SK-N-SH (cell line): ENCODE measurements at regions not wholly inside any gene's neighbourhood (a gene's known extent, or its start where the extent isn't known, plus 50 kb on each side); places are given as distances from the start of the nearest gene placed in this dataset.

Experiments used
- CTCF ChIA-PET: fragments of 300-600, 350-600 bp; formaldehyde crosslinking; extraction: SDS; loops from one replicate; lab custom pipeline; 2021; lab: Yijun Ruan, JAX
- POLR2A ChIA-PET: fragments of 350-600 bp; sonication (Branson Sonifier 250); formaldehyde crosslinking; extraction: SDS; loops from one replicate; lab custom pipeline; 2020; ENCODE audit warnings: antibody characterized with exemption, inconsistent platforms; lab: Yijun Ruan, JAX
- DNase-seq: peaks from one replicate; pipeline ENCODE4 v3.0.0; 2012
- H2AFZ ChIP-seq: fragments of 200-600 bp; sonication (generic); 2 replicates; pipeline ENCODE4 v1.8.1; 2016; ENCODE audit warnings: antibody characterized with exemption, mild to moderate bottlenecking, low read depth
- H3F3A ChIP-seq: fragments of 200-600 bp; sonication (generic); replicated peaks from 2 replicates; pipeline ENCODE3; 2016; ENCODE audit warnings: antibody characterized with exemption, mild to moderate bottlenecking; ENCODE audit not compliant: insufficient read depth
- H3K27ac ChIP-seq, 2 experiments: fragments of 200-500 bp in 1 of 2; fragments of 200-600 bp in 1 of 2; sonication (Bioruptor generic) in 1 of 2; sonication (generic), shearing (Covaris generic) in 1 of 2; 2 replicates each; pipeline versions ENCODE4 v1.5.1 to v1.6.1; 2014 to 2016; ENCODE audit warnings: low read depth in 2 of 2, inconsistent platforms in 1 of 2, low read length in 1 of 2, mild to moderate bottlenecking in 1 of 2, mixed read lengths in 1 of 2
- H3K27me3 ChIP-seq: fragments of 200-600 bp; sonication (generic), shearing (Covaris generic); 2 replicates; pipeline ENCODE4 v1.6.1; 2016; ENCODE audit warnings: mixed run types; ENCODE audit not compliant: insufficient read depth
- H3K36me3 ChIP-seq, 2 experiments: fragments of 200-500 bp in 1 of 2; fragments of 200-600 bp in 1 of 2; sonication (Bioruptor generic) in 1 of 2; sonication (generic) in 1 of 2; replicated peaks in 1 of 2; 2 replicates each; pipeline versions ENCODE3 to v1.5.1; 2014 to 2016; ENCODE audit warnings: low read length in 1 of 2, mild to moderate bottlenecking in 1 of 2; ENCODE audit not compliant: insufficient read depth in 2 of 2, control insufficient read depth in 1 of 2
- H3K4me1 ChIP-seq, 2 experiments: fragments of 200-500 bp in 1 of 2; fragments of 200-600 bp in 1 of 2; sonication (Bioruptor generic) in 1 of 2; sonication (generic), shearing (Covaris generic) in 1 of 2; 2 replicates each; pipeline versions ENCODE4 v1.5.1 to v1.6.1; 2014 to 2016; ENCODE audit warnings: low read depth in 1 of 2, low read length in 1 of 2, mixed run types in 1 of 2; ENCODE audit not compliant: insufficient read depth in 2 of 2, control insufficient read depth in 1 of 2
- H3K4me2 ChIP-seq: fragments of 200-600 bp; sonication (generic), shearing (Covaris generic); 2 replicates; pipeline ENCODE4 v1.6.1; 2017; ENCODE audit warnings: mixed run types
- H3K4me3 ChIP-seq, 2 experiments: fragments of 200-500 bp in 1 of 2; fragments of 200-600 bp in 1 of 2; sonication (Bioruptor generic) in 1 of 2; sonication (generic), shearing (Covaris generic) in 1 of 2; 2 replicates each; pipeline versions ENCODE4 v1.5.1 to v1.8.1; 2014 to 2016; ENCODE audit warnings: low read depth in 2 of 2, inconsistent platforms in 1 of 2, low read length in 1 of 2, mild to moderate bottlenecking in 1 of 2, mixed read lengths in 1 of 2, moderate library complexity in 1 of 2
- H3K79me2 ChIP-seq: fragments of 200-600 bp; sonication (generic); 2 replicates; pipeline ENCODE4 v1.8.1; 2017; ENCODE audit warnings: mild to moderate bottlenecking; ENCODE audit not compliant: insufficient read depth
- H3K9ac ChIP-seq: fragments of 200-600 bp; sonication (generic); 2 replicates; pipeline ENCODE4 v1.6.1; 2017; ENCODE audit warnings: mixed run types
- H3K9me2 ChIP-seq: fragments of 200-600 bp; sonication (generic); 2 replicates; pipeline ENCODE4 v1.6.1; 2017; ENCODE audit warnings: mixed run types
- H3K9me3 ChIP-seq: fragments of 200-600 bp; sonication (generic); 2 replicates; pipeline ENCODE4 v1.6.1; 2017; ENCODE audit warnings: mixed run types, mild to moderate bottlenecking, moderate library complexity
- H4K20me1 ChIP-seq: fragments of 200-600 bp; sonication (generic); 2 replicates; pipeline ENCODE4 v1.6.1; 2017; ENCODE audit warnings: mild to moderate bottlenecking, mixed run types; ENCODE audit not compliant: insufficient read depth
- CHD2 ChIP-seq: fragments of 150-350 bp; IDR thresholded peaks from 2 replicates; pipeline ENCODE4 v1.6.1; 2018; ENCODE audit warnings: low read length; ENCODE audit not compliant: partially characterized antibody
- EP300 ChIP-seq, 2 experiments: IDR thresholded peaks; 2 replicates each; pipeline versions ENCODE4 v1.4.0 to v1.6.1; 2012; ENCODE audit warnings: borderline replicate concordance in 1 of 2, low read depth in 1 of 2, low read length in 1 of 2
- FOSL2 ChIP-seq: IDR thresholded peaks from 2 replicates; pipeline ENCODE4 v1.4.0; 2012; ENCODE audit warnings: low read depth, mild to moderate bottlenecking, moderate library complexity, borderline replicate concordance
- FOXJ3 ChIP-seq: sonication (generic); formaldehyde crosslinking; IDR thresholded peaks from 2 replicates; pipeline ENCODE4 v1.5.1; 2020; ENCODE audit warnings: mild to moderate bottlenecking, missing genetic modification reagents
- GABPA ChIP-seq: IDR thresholded peaks from 2 replicates; pipeline ENCODE4 v1.4.0; 2012; ENCODE audit warnings: low read depth, mild to moderate bottlenecking
- GATA2 ChIP-seq: sonication (generic); formaldehyde crosslinking; IDR thresholded peaks from 2 replicates; pipeline ENCODE4 v1.5.0; 2020; ENCODE audit warnings: mild to moderate bottlenecking, missing genetic modification reagents
- JUND ChIP-seq: IDR thresholded peaks from 2 replicates; pipeline ENCODE4 v1.4.0; 2012
- MEF2A ChIP-seq: IDR thresholded peaks from 2 replicates; pipeline ENCODE4 v1.4.0; 2012; ENCODE audit warnings: low read depth, borderline replicate concordance
- MXI1 ChIP-seq: IDR thresholded peaks from 2 replicates; pipeline ENCODE4 v1.6.1; 2012; ENCODE audit warnings: mild to moderate bottlenecking, low read depth, low read length, improper control_type of control experiment
- NFIC ChIP-seq: IDR thresholded peaks from 2 replicates; pipeline ENCODE4 v1.4.0; 2012; ENCODE audit warnings: borderline replicate concordance
- NRF1 ChIP-seq: IDR thresholded peaks from 2 replicates; pipeline ENCODE4 v1.6.1; 2012; ENCODE audit warnings: low read depth, mild to moderate bottlenecking, low read length
- RFX5 ChIP-seq: IDR thresholded peaks from 2 replicates; pipeline ENCODE4 v1.6.1; 2012; ENCODE audit warnings: mild to moderate bottlenecking, improper control_type of control experiment, low read length
- RXRA ChIP-seq: IDR thresholded peaks from 2 replicates; pipeline ENCODE4 v1.4.0; 2012; ENCODE audit warnings: low read depth, mild to moderate bottlenecking, borderline replicate concordance
- SIN3A ChIP-seq: IDR thresholded peaks from 2 replicates; pipeline ENCODE4 v1.6.1; 2012; ENCODE audit warnings: low read depth, mild to moderate bottlenecking, low read length, moderate library complexity, borderline replicate concordance
- SMC3 ChIP-seq: IDR thresholded peaks from 2 replicates; pipeline ENCODE4 v1.6.1; 2012; ENCODE audit warnings: low read depth, low read length, improper control_type of control experiment
- TCF12 ChIP-seq: IDR thresholded peaks from 2 replicates; pipeline ENCODE4 v1.4.0; 2012
- YY1 ChIP-seq: IDR thresholded peaks from 2 replicates; pipeline ENCODE4 v1.4.0; 2012; ENCODE audit warnings: low read depth, mild to moderate bottlenecking
- WGBS: methylation state at CpG from one replicate; pipeline ENCODE4 v1.1.6; 2017; ENCODE audit warnings: low lambda C conversion rate; 5-methylcytosine and 5-hydroxymethylcytosine counted together
- TF ChIP-seq, protein P1 (sequence below): fragments of 200-600 bp; sonication (generic); IDR thresholded peaks from 2 replicates; pipeline ENCODE4 v1.6.1; 2017; ENCODE audit warnings: antibody characterized with exemption, mild to moderate bottlenecking, moderate library complexity
- TF ChIP-seq, protein P2 (sequence below): IDR thresholded peaks from 2 replicates; pipeline ENCODE4 v1.4.0; 2012; ENCODE audit warnings: low read depth, borderline replicate concordance
- TF ChIP-seq, protein P3 (sequence below): fragments of 150-350 bp; IDR thresholded peaks from 2 replicates; pipeline ENCODE4 v1.6.1; 2017; ENCODE audit warnings: antibody characterized with exemption, low read length, low read depth, borderline replicate concordance
- TF ChIP-seq, protein P4 (sequence below): IDR thresholded peaks from 2 replicates; pipeline ENCODE4 v1.4.0; 2012; ENCODE audit warnings: low read depth
- TF ChIP-seq, protein P5 (sequence below): fragments of 150-350 bp; IDR thresholded peaks from 2 replicates; pipeline ENCODE4 v1.6.1; 2016; ENCODE audit warnings: mild to moderate bottlenecking, low read depth, low read length
- TF ChIP-seq, protein P6 (sequence below): IDR thresholded peaks from 2 replicates; pipeline ENCODE4; 2012

DNA sequence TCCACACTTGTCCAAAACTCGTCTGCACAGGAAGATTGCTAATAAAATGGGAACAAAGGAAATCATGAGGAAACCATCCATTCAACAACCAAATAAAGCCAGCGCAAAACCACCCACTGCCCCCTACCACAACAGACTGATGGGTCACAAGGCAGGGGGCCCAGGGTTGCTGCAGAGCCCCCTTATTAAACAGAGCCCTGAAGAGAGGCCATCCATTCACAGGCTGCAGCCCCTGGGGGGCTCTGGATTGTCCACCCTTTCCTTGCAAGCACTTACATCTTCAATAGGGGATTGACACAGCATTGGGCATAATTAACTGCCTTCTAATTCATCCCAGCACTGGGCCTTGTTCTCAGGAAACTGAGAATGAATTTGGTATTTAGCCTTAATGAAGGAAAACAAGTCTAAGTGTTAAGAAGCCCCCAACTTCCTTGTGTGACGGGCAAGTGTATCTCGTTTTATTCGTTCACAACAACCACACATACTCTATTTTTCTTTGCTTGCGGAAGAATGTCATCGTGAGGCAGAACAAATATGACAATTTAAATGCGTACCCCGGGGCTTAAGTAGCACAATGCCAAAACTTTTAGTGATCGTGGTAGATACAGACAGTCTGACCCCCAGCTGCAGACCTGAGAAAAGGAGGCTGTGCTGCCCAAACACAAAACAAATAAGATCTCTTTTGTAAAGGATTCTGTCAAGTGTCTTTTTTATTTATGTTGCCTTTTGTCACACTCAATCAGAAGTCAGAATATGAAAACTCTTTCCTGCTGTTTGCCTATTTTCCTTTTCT lies 144.0 kb downstream of the SEMA6D start (continued):
- TF ChIP-seq, protein P1, sequence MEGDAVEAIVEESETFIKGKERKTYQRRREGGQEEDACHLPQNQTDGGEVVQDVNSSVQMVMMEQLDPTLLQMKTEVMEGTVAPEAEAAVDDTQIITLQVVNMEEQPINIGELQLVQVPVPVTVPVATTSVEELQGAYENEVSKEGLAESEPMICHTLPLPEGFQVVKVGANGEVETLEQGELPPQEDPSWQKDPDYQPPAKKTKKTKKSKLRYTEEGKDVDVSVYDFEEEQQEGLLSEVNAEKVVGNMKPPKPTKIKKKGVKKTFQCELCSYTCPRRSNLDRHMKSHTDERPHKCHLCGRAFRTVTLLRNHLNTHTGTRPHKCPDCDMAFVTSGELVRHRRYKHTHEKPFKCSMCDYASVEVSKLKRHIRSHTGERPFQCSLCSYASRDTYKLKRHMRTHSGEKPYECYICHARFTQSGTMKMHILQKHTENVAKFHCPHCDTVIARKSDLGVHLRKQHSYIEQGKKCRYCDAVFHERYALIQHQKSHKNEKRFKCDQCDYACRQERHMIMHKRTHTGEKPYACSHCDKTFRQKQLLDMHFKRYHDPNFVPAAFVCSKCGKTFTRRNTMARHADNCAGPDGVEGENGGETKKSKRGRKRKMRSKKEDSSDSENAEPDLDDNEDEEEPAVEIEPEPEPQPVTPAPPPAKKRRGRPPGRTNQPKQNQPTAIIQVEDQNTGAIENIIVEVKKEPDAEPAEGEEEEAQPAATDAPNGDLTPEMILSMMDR, result no peak
- TF ChIP-seq, protein P2, sequence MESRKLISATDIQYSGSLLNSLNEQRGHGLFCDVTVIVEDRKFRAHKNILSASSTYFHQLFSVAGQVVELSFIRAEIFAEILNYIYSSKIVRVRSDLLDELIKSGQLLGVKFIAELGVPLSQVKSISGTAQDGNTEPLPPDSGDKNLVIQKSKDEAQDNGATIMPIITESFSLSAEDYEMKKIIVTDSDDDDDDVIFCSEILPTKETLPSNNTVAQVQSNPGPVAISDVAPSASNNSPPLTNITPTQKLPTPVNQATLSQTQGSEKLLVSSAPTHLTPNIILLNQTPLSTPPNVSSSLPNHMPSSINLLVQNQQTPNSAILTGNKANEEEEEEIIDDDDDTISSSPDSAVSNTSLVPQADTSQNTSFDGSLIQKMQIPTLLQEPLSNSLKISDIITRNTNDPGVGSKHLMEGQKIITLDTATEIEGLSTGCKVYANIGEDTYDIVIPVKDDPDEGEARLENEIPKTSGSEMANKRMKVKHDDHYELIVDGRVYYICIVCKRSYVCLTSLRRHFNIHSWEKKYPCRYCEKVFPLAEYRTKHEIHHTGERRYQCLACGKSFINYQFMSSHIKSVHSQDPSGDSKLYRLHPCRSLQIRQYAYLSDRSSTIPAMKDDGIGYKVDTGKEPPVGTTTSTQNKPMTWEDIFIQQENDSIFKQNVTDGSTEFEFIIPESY, result no peak
- no peak for TF ChIP-seq GATA2 (CRISPR knock-in tag)
- TF ChIP-seq YY1, result no peak
- TF ChIP-seq, protein P3, sequence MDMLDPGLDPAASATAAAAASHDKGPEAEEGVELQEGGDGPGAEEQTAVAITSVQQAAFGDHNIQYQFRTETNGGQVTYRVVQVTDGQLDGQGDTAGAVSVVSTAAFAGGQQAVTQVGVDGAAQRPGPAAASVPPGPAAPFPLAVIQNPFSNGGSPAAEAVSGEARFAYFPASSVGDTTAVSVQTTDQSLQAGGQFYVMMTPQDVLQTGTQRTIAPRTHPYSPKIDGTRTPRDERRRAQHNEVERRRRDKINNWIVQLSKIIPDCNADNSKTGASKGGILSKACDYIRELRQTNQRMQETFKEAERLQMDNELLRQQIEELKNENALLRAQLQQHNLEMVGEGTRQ, result no peak
- no peak for TF ChIP-seq SMC3
- TF ChIP-seq FOSL2, result no peak
- TF ChIP-seq NFIC, result no peak
- TF ChIP-seq JUND, result no peak
- TF ChIP-seq, protein P4, sequence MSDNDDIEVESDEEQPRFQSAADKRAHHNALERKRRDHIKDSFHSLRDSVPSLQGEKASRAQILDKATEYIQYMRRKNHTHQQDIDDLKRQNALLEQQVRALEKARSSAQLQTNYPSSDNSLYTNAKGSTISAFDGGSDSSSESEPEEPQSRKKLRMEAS, result no peak
- TF ChIP-seq MXI1, result no peak

DNA sequence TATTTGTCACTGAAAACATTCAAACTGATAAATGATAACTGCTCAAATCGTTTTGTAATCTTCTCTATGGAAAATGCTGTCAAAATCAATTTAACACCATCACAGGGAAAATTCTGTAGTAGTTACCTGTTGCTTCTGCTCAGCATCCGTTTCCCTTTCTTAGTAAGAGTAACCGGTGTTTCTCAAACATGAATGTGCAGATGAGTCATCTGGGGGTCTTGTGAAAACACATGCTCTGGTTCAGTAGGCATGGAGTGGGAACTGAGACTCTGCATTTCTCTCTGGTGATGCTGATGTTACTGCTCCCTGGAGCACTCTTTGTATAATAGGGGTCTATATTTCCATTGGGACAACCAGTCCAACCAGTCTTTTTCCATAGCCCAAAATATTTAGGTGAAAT lies 145.1 kb downstream of the SEMA6D start:
- no peak overlapping the region for H3K9ac ChIP-seq
- TF ChIP-seq, protein P3, result no peak
- no peak for TF ChIP-seq SMC3
- TF ChIP-seq, protein P5, sequence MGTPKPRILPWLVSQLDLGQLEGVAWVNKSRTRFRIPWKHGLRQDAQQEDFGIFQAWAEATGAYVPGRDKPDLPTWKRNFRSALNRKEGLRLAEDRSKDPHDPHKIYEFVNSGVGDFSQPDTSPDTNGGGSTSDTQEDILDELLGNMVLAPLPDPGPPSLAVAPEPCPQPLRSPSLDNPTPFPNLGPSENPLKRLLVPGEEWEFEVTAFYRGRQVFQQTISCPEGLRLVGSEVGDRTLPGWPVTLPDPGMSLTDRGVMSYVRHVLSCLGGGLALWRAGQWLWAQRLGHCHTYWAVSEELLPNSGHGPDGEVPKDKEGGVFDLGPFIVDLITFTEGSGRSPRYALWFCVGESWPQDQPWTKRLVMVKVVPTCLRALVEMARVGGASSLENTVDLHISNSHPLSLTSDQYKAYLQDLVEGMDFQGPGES, result no peak
- no peak for TF ChIP-seq FOXJ3
- no peak for TF ChIP-seq GATA2 (CRISPR knock-in tag)
- TF ChIP-seq EP300 (IDR thresholded peaks at IDR 0.05; ENCODE audit: borderline replicate concordance in 1 of 2, low read depth in 1 of 2, low read length in 1 of 2), result no peak
- TF ChIP-seq MEF2A, result no peak
- TF ChIP-seq, protein P6, sequence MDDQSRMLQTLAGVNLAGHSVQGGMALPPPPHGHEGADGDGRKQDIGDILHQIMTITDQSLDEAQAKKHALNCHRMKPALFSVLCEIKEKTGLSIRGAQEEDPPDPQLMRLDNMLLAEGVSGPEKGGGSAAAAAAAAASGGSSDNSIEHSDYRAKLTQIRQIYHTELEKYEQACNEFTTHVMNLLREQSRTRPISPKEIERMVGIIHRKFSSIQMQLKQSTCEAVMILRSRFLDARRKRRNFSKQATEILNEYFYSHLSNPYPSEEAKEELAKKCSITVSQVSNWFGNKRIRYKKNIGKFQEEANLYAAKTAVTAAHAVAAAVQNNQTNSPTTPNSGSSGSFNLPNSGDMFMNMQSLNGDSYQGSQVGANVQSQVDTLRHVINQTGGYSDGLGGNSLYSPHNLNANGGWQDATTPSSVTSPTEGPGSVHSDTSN, result no peak
- no peak for TF ChIP-seq SIN3A
- no peak for TF ChIP-seq TCF12
- TF ChIP-seq CHD2, result no peak
- TF ChIP-seq NRF1, result no peak
- TF ChIP-seq RFX5, result no peak
- TF ChIP-seq RXRA, result no peak
- no peak for TF ChIP-seq GABPA
- TF ChIP-seq, all 33 proteins: peak for 0
- H2AFZ ChIP-seq, result no peak overlapping the region
- no peaks in the 10 kb centered on the region for H3K4me1 ChIP-seq
- H3K9me3 ChIP-seq, result no peaks in the 10 kb centered on the region
- H3K27ac ChIP-seq, result no peak overlapping the region
- POLR2A ChIA-PET, result no interaction called here
- DNase-seq, result no peak
- CTCF ChIA-PET, result interaction anchor here (1.5 kb wide), 1 partner anchor 10 kb away, joined by 4 read pairs; no protein-coding TSS in a partner anchor
- WGBS, result 39% methylated on average over 3 of the region's 3 CpGs
- H3K79me2 ChIP-seq, result no peaks in the 10 kb centered on the region
- H3K4me2 ChIP-seq, result no peak overlapping the region
- H3F3A ChIP-seq, result no peaks in the 10 kb centered on the region
- no peak overlapping the region for H3K4me3 ChIP-seq
- no peaks in the 10 kb centered on the region for H4K20me1 ChIP-seq
- no peaks in the 10 kb centered on the region for H3K36me3 ChIP-seq
- no peaks in the 10 kb centered on the region for H3K9me2 ChIP-seq
- no peaks in the 10 kb centered on the region for H3K27me3 ChIP-seq
